HepG2 (cell line): ENCODE measurements at regions not wholly inside any gene's neighbourhood (a gene's known extent, or its start where the extent isn't known, plus 50 kb on each side); places are given as distances from the start of the nearest gene placed in this dataset.

Experiments used
- DNMT1 ChIP-seq: sonication (generic); formaldehyde crosslinking; IDR thresholded peaks from 2 replicates; pipeline ENCODE4 v1.5.1; 2020; ENCODE audit warnings: mild to moderate bottlenecking, missing genetic modification reagents
- NR2F2 ChIP-seq: IDR thresholded peaks from 2 replicates; pipeline ENCODE4 v1.6.1; 2012; ENCODE audit warnings: low read depth, inconsistent platforms, borderline replicate concordance
- PAWR ChIP-seq: sonication (generic); formaldehyde crosslinking; IDR thresholded peaks from 2 replicates; pipeline ENCODE4 v1.4.0; 2020; ENCODE audit warnings: missing genetic modification reagents, mild to moderate bottlenecking, borderline replicate concordance
- PTBP1 ChIP-seq: fragments of 200-400 bp; formaldehyde crosslinking; IDR thresholded peaks from 2 replicates; pipeline ENCODE4 v1.6.1; 2018; ENCODE audit warnings: low read length, low read depth; ENCODE audit not compliant: poor library complexity, severe bottlenecking
- TF ChIP-seq, protein P1 (sequence below): sonication (generic); formaldehyde crosslinking; IDR thresholded peaks from 2 replicates; pipeline ENCODE4; 2020; ENCODE audit warnings: missing genetic modification reagents, mild to moderate bottlenecking, borderline replicate concordance
- TF ChIP-seq, protein P2 (sequence below): sonication (generic); formaldehyde crosslinking; IDR thresholded peaks from 2 replicates; pipeline ENCODE4 v1.4.0; 2020; ENCODE audit warnings: missing genetic modification reagents, borderline replicate concordance
- TF ChIP-seq, protein P3 (sequence below): sonication (generic); formaldehyde crosslinking; IDR thresholded peaks from 2 replicates; pipeline ENCODE4 v1.4.0; 2020; ENCODE audit warnings: mild to moderate bottlenecking, missing genetic modification reagents
- TF ChIP-seq, protein P4 (sequence below): IDR thresholded peaks from 2 replicates; pipeline ENCODE4 v1.6.1; 2012; ENCODE audit warnings: inconsistent platforms
- TF ChIP-seq, protein P5 (sequence below): sonication (generic); formaldehyde crosslinking; IDR thresholded peaks from 2 replicates; pipeline ENCODE4 v1.4.0; 2020; ENCODE audit warnings: missing genetic modification reagents

DNA sequence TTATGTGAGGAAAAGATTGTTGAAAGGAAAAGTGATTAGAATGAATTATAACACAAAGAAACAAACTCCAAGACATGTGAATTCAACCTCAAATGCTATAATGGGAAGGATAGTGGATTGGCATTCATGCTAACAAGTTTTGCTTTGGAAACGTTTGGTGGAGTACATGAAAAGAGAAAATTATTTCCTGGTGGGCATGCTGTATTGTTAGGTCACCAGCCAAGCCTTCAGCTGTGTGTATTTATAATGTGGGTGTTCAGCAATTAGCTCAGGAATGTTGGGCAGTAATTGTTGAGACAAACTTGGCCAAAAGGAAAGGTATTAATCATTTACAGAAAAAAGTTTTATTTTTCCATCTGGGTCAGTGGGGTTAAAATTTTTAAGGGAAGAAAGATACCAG, 198.9 kb upstream of the ARSJ start (continued):
- TF ChIP-seq, protein P1, sequence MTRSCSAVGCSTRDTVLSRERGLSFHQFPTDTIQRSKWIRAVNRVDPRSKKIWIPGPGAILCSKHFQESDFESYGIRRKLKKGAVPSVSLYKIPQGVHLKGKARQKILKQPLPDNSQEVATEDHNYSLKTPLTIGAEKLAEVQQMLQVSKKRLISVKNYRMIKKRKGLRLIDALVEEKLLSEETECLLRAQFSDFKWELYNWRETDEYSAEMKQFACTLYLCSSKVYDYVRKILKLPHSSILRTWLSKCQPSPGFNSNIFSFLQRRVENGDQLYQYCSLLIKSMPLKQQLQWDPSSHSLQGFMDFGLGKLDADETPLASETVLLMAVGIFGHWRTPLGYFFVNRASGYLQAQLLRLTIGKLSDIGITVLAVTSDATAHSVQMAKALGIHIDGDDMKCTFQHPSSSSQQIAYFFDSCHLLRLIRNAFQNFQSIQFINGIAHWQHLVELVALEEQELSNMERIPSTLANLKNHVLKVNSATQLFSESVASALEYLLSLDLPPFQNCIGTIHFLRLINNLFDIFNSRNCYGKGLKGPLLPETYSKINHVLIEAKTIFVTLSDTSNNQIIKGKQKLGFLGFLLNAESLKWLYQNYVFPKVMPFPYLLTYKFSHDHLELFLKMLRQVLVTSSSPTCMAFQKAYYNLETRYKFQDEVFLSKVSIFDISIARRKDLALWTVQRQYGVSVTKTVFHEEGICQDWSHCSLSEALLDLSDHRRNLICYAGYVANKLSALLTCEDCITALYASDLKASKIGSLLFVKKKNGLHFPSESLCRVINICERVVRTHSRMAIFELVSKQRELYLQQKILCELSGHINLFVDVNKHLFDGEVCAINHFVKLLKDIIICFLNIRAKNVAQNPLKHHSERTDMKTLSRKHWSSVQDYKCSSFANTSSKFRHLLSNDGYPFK, result no peak
- TF ChIP-seq NR2F2 (no peak), DNMT1 (CRISPR knock-in tag) (no peak), PTBP1 (no peak), PAWR (no peak)
- TF ChIP-seq, protein P2, sequence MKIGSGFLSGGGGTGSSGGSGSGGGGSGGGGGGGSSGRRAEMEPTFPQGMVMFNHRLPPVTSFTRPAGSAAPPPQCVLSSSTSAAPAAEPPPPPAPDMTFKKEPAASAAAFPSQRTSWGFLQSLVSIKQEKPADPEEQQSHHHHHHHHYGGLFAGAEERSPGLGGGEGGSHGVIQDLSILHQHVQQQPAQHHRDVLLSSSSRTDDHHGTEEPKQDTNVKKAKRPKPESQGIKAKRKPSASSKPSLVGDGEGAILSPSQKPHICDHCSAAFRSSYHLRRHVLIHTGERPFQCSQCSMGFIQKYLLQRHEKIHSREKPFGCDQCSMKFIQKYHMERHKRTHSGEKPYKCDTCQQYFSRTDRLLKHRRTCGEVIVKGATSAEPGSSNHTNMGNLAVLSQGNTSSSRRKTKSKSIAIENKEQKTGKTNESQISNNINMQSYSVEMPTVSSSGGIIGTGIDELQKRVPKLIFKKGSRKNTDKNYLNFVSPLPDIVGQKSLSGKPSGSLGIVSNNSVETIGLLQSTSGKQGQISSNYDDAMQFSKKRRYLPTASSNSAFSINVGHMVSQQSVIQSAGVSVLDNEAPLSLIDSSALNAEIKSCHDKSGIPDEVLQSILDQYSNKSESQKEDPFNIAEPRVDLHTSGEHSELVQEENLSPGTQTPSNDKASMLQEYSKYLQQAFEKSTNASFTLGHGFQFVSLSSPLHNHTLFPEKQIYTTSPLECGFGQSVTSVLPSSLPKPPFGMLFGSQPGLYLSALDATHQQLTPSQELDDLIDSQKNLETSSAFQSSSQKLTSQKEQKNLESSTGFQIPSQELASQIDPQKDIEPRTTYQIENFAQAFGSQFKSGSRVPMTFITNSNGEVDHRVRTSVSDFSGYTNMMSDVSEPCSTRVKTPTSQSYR (CRISPR knock-in tag), result no peak
- TF ChIP-seq, protein P3, sequence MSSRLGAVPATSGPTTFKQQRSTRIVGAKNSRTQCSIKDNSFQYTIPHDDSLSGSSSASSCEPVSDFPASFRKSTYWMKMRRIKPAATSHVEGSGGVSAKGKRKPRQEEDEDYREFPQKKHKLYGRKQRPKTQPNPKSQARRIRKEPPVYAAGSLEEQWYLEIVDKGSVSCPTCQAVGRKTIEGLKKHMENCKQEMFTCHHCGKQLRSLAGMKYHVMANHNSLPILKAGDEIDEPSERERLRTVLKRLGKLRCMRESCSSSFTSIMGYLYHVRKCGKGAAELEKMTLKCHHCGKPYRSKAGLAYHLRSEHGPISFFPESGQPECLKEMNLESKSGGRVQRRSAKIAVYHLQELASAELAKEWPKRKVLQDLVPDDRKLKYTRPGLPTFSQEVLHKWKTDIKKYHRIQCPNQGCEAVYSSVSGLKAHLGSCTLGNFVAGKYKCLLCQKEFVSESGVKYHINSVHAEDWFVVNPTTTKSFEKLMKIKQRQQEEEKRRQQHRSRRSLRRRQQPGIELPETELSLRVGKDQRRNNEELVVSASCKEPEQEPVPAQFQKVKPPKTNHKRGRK (CRISPR knock-in tag), result no peak
- TF ChIP-seq, protein P4, sequence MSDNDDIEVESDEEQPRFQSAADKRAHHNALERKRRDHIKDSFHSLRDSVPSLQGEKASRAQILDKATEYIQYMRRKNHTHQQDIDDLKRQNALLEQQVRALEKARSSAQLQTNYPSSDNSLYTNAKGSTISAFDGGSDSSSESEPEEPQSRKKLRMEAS, result no peak
- TF ChIP-seq, protein P5, sequence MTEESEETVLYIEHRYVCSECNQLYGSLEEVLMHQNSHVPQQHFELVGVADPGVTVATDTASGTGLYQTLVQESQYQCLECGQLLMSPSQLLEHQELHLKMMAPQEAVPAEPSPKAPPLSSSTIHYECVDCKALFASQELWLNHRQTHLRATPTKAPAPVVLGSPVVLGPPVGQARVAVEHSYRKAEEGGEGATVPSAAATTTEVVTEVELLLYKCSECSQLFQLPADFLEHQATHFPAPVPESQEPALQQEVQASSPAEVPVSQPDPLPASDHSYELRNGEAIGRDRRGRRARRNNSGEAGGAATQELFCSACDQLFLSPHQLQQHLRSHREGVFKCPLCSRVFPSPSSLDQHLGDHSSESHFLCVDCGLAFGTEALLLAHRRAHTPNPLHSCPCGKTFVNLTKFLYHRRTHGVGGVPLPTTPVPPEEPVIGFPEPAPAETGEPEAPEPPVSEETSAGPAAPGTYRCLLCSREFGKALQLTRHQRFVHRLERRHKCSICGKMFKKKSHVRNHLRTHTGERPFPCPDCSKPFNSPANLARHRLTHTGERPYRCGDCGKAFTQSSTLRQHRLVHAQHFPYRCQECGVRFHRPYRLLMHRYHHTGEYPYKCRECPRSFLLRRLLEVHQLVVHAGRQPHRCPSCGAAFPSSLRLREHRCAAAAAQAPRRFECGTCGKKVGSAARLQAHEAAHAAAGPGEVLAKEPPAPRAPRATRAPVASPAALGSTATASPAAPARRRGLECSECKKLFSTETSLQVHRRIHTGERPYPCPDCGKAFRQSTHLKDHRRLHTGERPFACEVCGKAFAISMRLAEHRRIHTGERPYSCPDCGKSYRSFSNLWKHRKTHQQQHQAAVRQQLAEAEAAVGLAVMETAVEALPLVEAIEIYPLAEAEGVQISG (CRISPR knock-in tag), result no peak
